H1 (cell line): ENCODE measurements at regions not wholly inside any gene's neighbourhood (a gene's known extent, or its start where the extent isn't known, plus 50 kb on each side); places are given as distances from the start of the nearest gene placed in this dataset.

ENCODE experiments used
- CTCF ChIA-PET: fragments of 300-600 bp; sonication (Branson Sonifier 250); formaldehyde crosslinking; loops from one replicate; lab custom pipeline; 2021; ENCODE audit not compliant: partially characterized antibody; lab: Charles Lee
- POLR2A ChIA-PET: fragments of 300-600 bp; sonication (Branson Sonifier 250); formaldehyde crosslinking; loops from one replicate; lab custom pipeline; 2021; ENCODE audit warnings: inconsistent platforms; ENCODE audit not compliant: partially characterized antibody; lab: Charles Lee
- DNase-seq, 2 experiments: peaks; one replicate each; pipeline versions ENCODE4 v3.0.0 to v3.0.0-alpha.2; 2010 to 2022; ENCODE audit warnings: low spot score in 2 of 2, low read depth in 1 of 2, mixed read lengths in 1 of 2
- FAIRE-seq: peaks from 2 replicates; lab custom pipeline; 2011; peaks lifted over from hg19 to GRCh38; lab: Jason Lieb, UNC
- H2AFZ ChIP-seq: 2 replicates; pipeline ENCODE4 v1.8.1; 2012; ENCODE audit warnings: low read length, inconsistent platforms
- H2AK5ac ChIP-seq: 2 replicates; pipeline ENCODE4 v1.6.1; 2013; ENCODE audit warnings: low read depth, low read length
- H2BK120ac ChIP-seq: replicated peaks from 2 replicates; pipeline ENCODE3; 2013; ENCODE audit warnings: low read depth, low read length, inconsistent platforms
- H2BK12ac ChIP-seq: 2 replicates; pipeline ENCODE4 v1.6.1; 2013; ENCODE audit warnings: low read depth, low read length
- H2BK15ac ChIP-seq: 2 replicates; pipeline ENCODE4 v1.6.1; 2013; ENCODE audit warnings: low read length
- H2BK20ac ChIP-seq: 2 replicates; pipeline ENCODE4 v1.6.1; 2013; ENCODE audit warnings: low read length
- H2BK5ac ChIP-seq: 2 replicates; pipeline ENCODE4 v1.6.1; 2013; ENCODE audit warnings: low read depth, low read length
- H3K14ac ChIP-seq: 2 replicates; pipeline ENCODE4 v1.6.1; 2013; ENCODE audit warnings: inconsistent platforms; ENCODE audit not compliant: insufficient read length
- H3K18ac ChIP-seq: 2 replicates; pipeline ENCODE4 v1.6.1; 2013; ENCODE audit warnings: low read length; ENCODE audit errors: extremely low read depth
- H3K23ac ChIP-seq: 2 replicates; pipeline ENCODE4 v1.6.1; 2013; ENCODE audit warnings: inconsistent platforms; ENCODE audit not compliant: insufficient read length
- H3K23me2 ChIP-seq: 2 replicates; pipeline ENCODE4 v1.6.1; 2013; ENCODE audit warnings: low read depth, low read length
- H3K27ac ChIP-seq: 2 replicates; pipeline ENCODE4 v1.6.1; 2011; ENCODE audit warnings: low read depth, low read length, inconsistent platforms
- H3K27me3 ChIP-seq, 4 experiments: replicated peaks in 1 of 4; 1 replicate in 1 of 4; 2 replicates in 3 of 4; pipeline versions ENCODE4 v1.6.1 to v1.8.1; 2011 to 2013; ENCODE audit warnings: low read length in 3 of 4, mild to moderate bottlenecking in 3 of 4, inconsistent platforms in 2 of 4, mixed read lengths in 2 of 4, moderate library complexity in 1 of 4; ENCODE audit not compliant: control insufficient read depth in 3 of 4, insufficient read depth in 3 of 4; ENCODE audit errors: extremely low read depth in 1 of 4
- H3K36me3 ChIP-seq, 4 experiments: 2 replicates each; pipeline versions ENCODE4 v1.6.1 to v1.8.1; 2011 to 2013; ENCODE audit warnings: mild to moderate bottlenecking in 4 of 4, low read length in 3 of 4, moderate library complexity in 2 of 4, control low read depth in 1 of 4, inconsistent platforms in 1 of 4; ENCODE audit not compliant: insufficient read depth in 4 of 4, control insufficient read depth in 2 of 4
- H3K4ac ChIP-seq: replicated peaks from 2 replicates; pipeline ENCODE3; 2013; ENCODE audit warnings: low read length, low read depth, mixed read lengths, inconsistent platforms; ENCODE audit not compliant: insufficient read length
- H3K4me1 ChIP-seq, 4 experiments: replicated peaks in 1 of 4; 1 replicate in 1 of 4; 2 replicates in 3 of 4; pipeline versions ENCODE4 v1.6.1 to v1.8.1; 2011 to 2013; ENCODE audit warnings: low read length in 3 of 4, inconsistent platforms in 2 of 4, mixed read lengths in 1 of 4; ENCODE audit not compliant: insufficient read depth in 4 of 4, control insufficient read depth in 3 of 4
- H3K4me2 ChIP-seq, 2 experiments: 2 replicates each; pipeline versions ENCODE4 v1.6.1 to v1.8.1; 2011 to 2013; ENCODE audit warnings: low read depth in 2 of 2, low read length in 2 of 2, control low read depth in 1 of 2, inconsistent platforms in 1 of 2, mild to moderate bottlenecking in 1 of 2; ENCODE audit not compliant: insufficient read depth in 1 of 2
- H3K4me3 ChIP-seq, 4 experiments: fragments of 200-600, 300-600 bp in 1 of 4; sonication (generic), shearing (Covaris generic), sonication (Bioruptor Twin) in 1 of 4; 2 replicates each; pipeline versions ENCODE4 v1.5.1 to v1.8.1; 2011 to 2016; ENCODE audit warnings: low read length in 4 of 4, low read depth in 3 of 4, control low read depth in 2 of 4, inconsistent platforms in 2 of 4, mild to moderate bottlenecking in 2 of 4, mixed read lengths in 1 of 4, moderate library complexity in 1 of 4; ENCODE audit not compliant: insufficient read depth in 2 of 4; ENCODE audit errors: extremely low read depth in 1 of 4
- H3K56ac ChIP-seq: replicated peaks from 2 replicates; pipeline ENCODE3; 2013; ENCODE audit warnings: low read depth, mild to moderate bottlenecking, mixed read lengths, low read length, inconsistent platforms; ENCODE audit not compliant: insufficient read length
- H3K79me1 ChIP-seq: 2 replicates; pipeline ENCODE4 v1.6.1; 2013; ENCODE audit warnings: low read depth, low read length, control low read depth
- H3K79me2 ChIP-seq, 2 experiments: 2 replicates each; pipeline versions ENCODE4 v1.6.1 to v1.8.1; 2012 to 2013; ENCODE audit warnings: low read length in 2 of 2, mild to moderate bottlenecking in 2 of 2, inconsistent platforms in 1 of 2; ENCODE audit not compliant: insufficient read depth in 2 of 2, control insufficient read depth in 1 of 2
- H3K9ac ChIP-seq, 4 experiments: replicated peaks in 1 of 4; 1 replicate in 1 of 4; 2 replicates in 3 of 4; pipeline versions ENCODE4 v1.6.1 to v1.8.1; 2011 to 2013; ENCODE audit warnings: low read depth in 3 of 4, low read length in 3 of 4, control low read depth in 2 of 4, mild to moderate bottlenecking in 2 of 4, moderate library complexity in 2 of 4, inconsistent platforms in 1 of 4; ENCODE audit errors: extremely low read depth in 1 of 4
- H3K9me3 ChIP-seq, 2 experiments: 2 replicates each; pipeline versions ENCODE4 v1.6.1 to v1.8.1; 2012 to 2013; ENCODE audit warnings: mild to moderate bottlenecking in 2 of 2, moderate library complexity in 2 of 2, control low read depth in 1 of 2, inconsistent platforms in 1 of 2, low read depth in 1 of 2, low read length in 1 of 2, mixed read lengths in 1 of 2; ENCODE audit not compliant: insufficient read depth in 2 of 2
- H4K20me1 ChIP-seq, 2 experiments: replicated peaks in 1 of 2; 2 replicates each; pipeline versions ENCODE3 to v1.8.1; 2011 to 2013; ENCODE audit warnings: inconsistent platforms in 2 of 2, low read length in 2 of 2, mild to moderate bottlenecking in 1 of 2; ENCODE audit not compliant: insufficient read depth in 2 of 2, control insufficient read depth in 1 of 2
- H4K5ac ChIP-seq: 2 replicates; pipeline ENCODE4 v1.6.1; 2013; ENCODE audit warnings: low read length, low read depth, mixed read lengths, inconsistent platforms; ENCODE audit not compliant: insufficient read length
- H4K8ac ChIP-seq: 2 replicates; pipeline ENCODE4 v1.8.0; 2013; ENCODE audit warnings: mild to moderate bottlenecking, moderate library complexity, low read length, inconsistent platforms; ENCODE audit not compliant: insufficient read depth; ENCODE audit errors: extremely low read depth
- H4K91ac ChIP-seq: replicated peaks from 2 replicates; pipeline ENCODE3; 2013; ENCODE audit warnings: low read length, mixed read lengths, inconsistent platforms; ENCODE audit not compliant: insufficient read length
- GABPA ChIP-seq: IDR thresholded peaks from 2 replicates; pipeline ENCODE4 v1.6.1; 2011; ENCODE audit warnings: mild to moderate bottlenecking, low read length, moderate library complexity, borderline replicate concordance; ENCODE audit not compliant: insufficient read depth
- KDM5A ChIP-seq: fragments of 200-600 bp; IDR thresholded peaks from 2 replicates; pipeline ENCODE4 v1.7.1; 2012; ENCODE audit warnings: mild to moderate bottlenecking, low read length, inconsistent platforms, mixed read lengths
- MAFK ChIP-seq: IDR thresholded peaks from 2 replicates; pipeline ENCODE4 v1.6.1; 2012; ENCODE audit warnings: low read depth, mild to moderate bottlenecking, improper control_type of control experiment, low read length
- SAP30 ChIP-seq: fragments of 300-600 bp; sonication (generic); IDR thresholded peaks from 2 replicates; pipeline ENCODE4 v1.7.1; 2012; ENCODE audit warnings: low read length, moderate library complexity, mild to moderate bottlenecking, inconsistent platforms; ENCODE audit not compliant: insufficient read depth, insufficient replicate concordance
- WGBS, 2 experiments: shearing (Covaris generic) in 1 of 2; methylation state at CpG; one replicate each; pipeline versions ENCODE4 v1.1.6 to v1.1.7; 2013 to 2015; ENCODE audit warnings: low lambda C conversion rate in 2 of 2, mixed read lengths in 2 of 2, inconsistent platforms in 1 of 2, low coverage in 1 of 2, missing lambda C conversion rate in 1 of 2; ENCODE audit not compliant: insufficient replicate concordance in 2 of 2, insufficient coverage in 1 of 2, insufficient read length in 1 of 2; ENCODE audit errors: extremely low coverage in 1 of 2, missing lambda C conversion rate in 1 of 2; 5-methylcytosine and 5-hydroxymethylcytosine counted together

- FAIRE-seq (no peak), DNase-seq (no peak)
- H3K79me1 ChIP-seq, result no peaks in the 10 kb centered on the region
- H3K14ac ChIP-seq, result no peak overlapping the region
- no peak overlapping the region for H2AK5ac ChIP-seq
- no peaks in the 10 kb centered on the region for H3K27me3 ChIP-seq
- H2BK12ac ChIP-seq, result no peak overlapping the region
- CTCF ChIA-PET, result no interaction called here
- POLR2A ChIA-PET, result no interaction called here
- H4K5ac ChIP-seq, result peak overlapping the region; percentile 90
- peak overlapping the region in 1 of 2 experiments; percentile 52; a peak in 2 of 4 replicates for H3K4me2 ChIP-seq
- no peaks in the 10 kb centered on the region for H4K20me1 ChIP-seq
- H3K23me2 ChIP-seq, result no peaks in the 10 kb centered on the region
- H4K8ac ChIP-seq, result no peak overlapping the region
- H3K36me3 ChIP-seq, result no peaks in the 10 kb centered on the region
- no peak overlapping the region for H3K9ac ChIP-seq
- H3K27ac ChIP-seq, result no peak overlapping the region
- H2BK5ac ChIP-seq, result no peak overlapping the region; the same call in 1 of the 2 replicates
- H2AFZ ChIP-seq, result no peak overlapping the region; the same call in 1 of the 2 replicates
- H3K23ac ChIP-seq, result no peak overlapping the region
- H3K18ac ChIP-seq, result no peak overlapping the region
- H2BK15ac ChIP-seq, result no peak overlapping the region
- H2BK120ac ChIP-seq, result peak overlapping the region; percentile 90
- H4K91ac ChIP-seq, result no peak overlapping the region
- TF ChIP-seq SAP30 (no peak), KDM5A (no peak), GABPA (no peak), MAFK (no peak)
- TF ChIP-seq, all 59 proteins: peak for 0
- Histone ChIP-seq H3K9me3 (no peaks in the 10 kb centered on the region), H3K4ac (no peak overlapping the region), H3K56ac (no peak overlapping the region), H3K79me2 (no peaks in the 10 kb centered on the region), H2BK20ac (no peak overlapping the region), H3K4me3 (no peak overlapping the region; a peak in 2 of 8 replicates), H3K4me1 (peaks cover 0 to 9% (median 3%) of the 10 kb centered on the region in 4 experiments; a peak in 6 of 7 replicates)
- WGBS, 2 experiments, result 69% methylated on average over 6 of the region's 6 CpGs; no CpG with 5 or more reads in 1 of the 2 experiments
These were observed 1666.1 kb upstream of the WWC1 start for GRCh38 chr5:166625210-166625865.
